Panc1 (cell line): ENCODE measurements at regions not wholly inside any gene's neighbourhood (a gene's known extent, or its start where the extent isn't known, plus 50 kb on each side); places are given as distances from the start of the nearest gene placed in this dataset.

ENCODE experiments used
- CTCF ChIP-seq: fragments of 450-650 bp; IDR thresholded peaks from 2 replicates; pipeline ENCODE4 v1.5.1; 2017; ENCODE audit warnings: mild to moderate bottlenecking
- SIN3A ChIP-seq: IDR thresholded peaks from 2 replicates; pipeline ENCODE4 v1.6.1; 2012; ENCODE audit warnings: low read depth, mild to moderate bottlenecking, low read length, moderate library complexity, borderline replicate concordance; ENCODE audit not compliant: insufficient read depth

DNA sequence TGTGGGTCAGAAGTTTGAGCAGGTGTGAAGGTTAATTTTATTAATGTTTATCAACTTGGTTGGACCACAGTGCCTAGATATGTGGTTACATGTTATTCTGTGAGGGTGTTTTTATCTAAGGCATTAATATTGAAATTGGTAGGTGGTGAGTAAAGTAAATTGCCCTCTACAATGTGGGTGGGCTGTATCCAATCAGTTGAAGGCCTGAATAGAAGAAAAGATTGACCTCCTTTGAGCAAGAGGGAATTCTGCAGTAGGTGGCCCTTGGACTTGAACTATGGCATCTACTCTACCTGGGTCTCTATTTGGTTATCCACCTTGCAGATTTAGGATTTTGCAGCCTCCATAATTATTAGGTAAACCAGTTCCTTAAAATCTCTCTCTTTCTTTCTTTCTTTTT is 356.8 kb upstream of the EEF2KMT start:
- TF ChIP-seq SIN3A (no peak), CTCF (no peak)
